Tibial nerve (tissue), 4 donors: ENCODE measurements at regions not wholly inside any gene's neighbourhood (a gene's known extent, or its start where the extent isn't known, plus 50 kb on each side); places are given as distances from the start of the nearest gene placed in this dataset.

Experiments used
- CTCF ChIP-seq, 5 experiments: fragments of 200-600 bp in 3 of 5; fragments of 450-650 bp in 2 of 5; sonication (generic) in 3 of 5; IDR thresholded peaks; one replicate each; pipeline ENCODE4 v1.5.1; 2016 to 2019; ENCODE audit warnings: antibody characterized with exemption in 5 of 5, mild to moderate bottlenecking in 3 of 5, moderate library complexity in 2 of 5
- EP300 ChIP-seq, 2 donors: sonication (generic); formaldehyde crosslinking; IDR thresholded peaks; one replicate each; pipeline ENCODE4 v1.6.1; 2017; ENCODE audit warnings: antibody characterized with exemption in 2 of 2, mild to moderate bottlenecking in 1 of 2
- POLR2A ChIP-seq, 2 donors: fragments of 450-650 bp; IDR thresholded peaks; one replicate each; pipeline ENCODE4 v1.6.1; 2017; ENCODE audit warnings: antibody characterized with exemption in 2 of 2, mild to moderate bottlenecking in 2 of 2, moderate library complexity in 2 of 2

GRCh38 chr5:155532621-155533311 is 519.2 kb downstream of the KIF4B start:
- no peak for TF ChIP-seq POLR2A (IDR thresholded peaks at IDR 0.05)
- TF ChIP-seq CTCF (IDR thresholded peaks at IDR 0.05): no peak
- no peak for TF ChIP-seq EP300 (IDR thresholded peaks at IDR 0.05)
